G401 (cell line): ENCODE measurements at regions not wholly inside any gene's neighbourhood (a gene's known extent, or its start where the extent isn't known, plus 50 kb on each side); places are given as distances from the start of the nearest gene placed in this dataset.
"Not testable (repeated sequence)": the region's sequence is repeated elsewhere in the genome, so short reads cannot be mapped to it uniquely, and the experiment has no call there.

ENCODE experiments used
- DNase-seq: peaks from one replicate; pipeline ENCODE4 v3.0.0-alpha.2; 2015; ENCODE audit warnings: low spot score
- in situ Hi-C: cut with HindIII; loops from 2 replicates; pipeline ENCODE4 v1.10.0; 2016; ENCODE audit warnings: low sequenced_read_pairs, mixed read lengths

DNA sequence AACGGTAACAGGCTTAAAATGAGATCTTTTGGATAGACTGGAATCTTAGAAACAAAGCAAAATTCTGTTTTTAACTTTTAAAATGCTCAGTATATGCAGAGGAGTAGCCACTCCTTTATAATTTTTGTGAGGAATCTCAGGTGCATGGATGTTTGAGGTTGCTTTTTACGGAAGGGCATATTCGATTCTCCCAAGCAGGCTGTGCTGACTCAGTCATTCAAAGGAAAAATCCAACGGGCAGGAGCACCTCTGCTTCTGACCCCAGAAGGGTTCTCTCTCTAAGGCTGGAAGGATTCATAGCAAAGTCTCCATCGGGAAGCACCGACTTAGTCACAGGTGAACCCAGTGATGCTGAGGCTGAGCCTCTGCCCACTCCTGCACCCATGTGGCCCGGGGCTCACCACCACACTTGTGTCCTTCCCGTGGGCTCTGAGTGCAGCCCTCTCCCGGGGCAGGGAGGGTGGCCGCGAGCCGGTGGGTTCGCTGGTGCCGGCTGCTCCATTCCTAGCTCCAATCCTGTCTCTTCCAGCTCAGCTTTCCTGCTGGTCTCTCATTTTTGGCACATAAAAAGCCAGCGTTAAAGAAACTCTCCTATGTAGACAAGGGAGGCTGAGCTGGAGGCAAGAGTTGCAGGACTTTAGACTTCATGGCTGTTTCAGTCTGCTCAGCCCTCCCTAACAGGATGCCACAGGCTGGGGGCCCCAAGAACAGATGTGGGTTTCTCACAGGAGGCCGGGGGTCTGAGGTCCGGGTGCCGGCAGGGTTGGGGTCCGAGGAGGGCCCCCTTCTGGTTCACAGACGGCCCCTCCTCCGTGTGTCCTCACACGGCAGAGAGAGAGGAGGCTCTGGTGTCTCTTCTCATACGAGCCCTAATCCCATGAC is 135.6 kb upstream of the LPCAT1 start:
- no peak for DNase-seq
- in situ Hi-C loops: no loop called here

DNA sequence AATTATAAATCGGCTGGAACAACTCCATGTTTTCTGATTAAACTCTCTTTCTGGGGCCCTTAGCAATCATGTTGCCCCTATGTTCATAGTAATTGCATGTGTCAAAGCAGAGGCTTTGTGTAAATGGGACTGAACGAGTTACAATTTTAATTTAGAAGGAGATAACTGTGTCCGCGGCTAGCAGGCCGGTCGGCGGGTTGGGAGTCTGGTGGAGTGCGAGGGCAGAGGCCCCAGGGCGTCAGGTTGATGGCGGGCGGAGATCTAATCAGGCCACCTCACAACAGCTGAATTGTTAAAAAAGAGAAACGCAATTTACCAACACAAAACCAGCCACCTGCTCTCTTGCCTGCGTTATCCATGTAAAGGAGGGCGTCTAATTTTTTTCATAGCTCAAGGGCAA is 134.9 kb upstream of the LPCAT1 start:
- in situ Hi-C loops: no loop called here
- DNase-seq: no peak

- in situ Hi-C loops: no loop called here
- no peak for DNase-seq
Observed at GRCh38 chr5:1657161-1657741, 133.5 kb upstream of the LPCAT1 start.

DNA sequence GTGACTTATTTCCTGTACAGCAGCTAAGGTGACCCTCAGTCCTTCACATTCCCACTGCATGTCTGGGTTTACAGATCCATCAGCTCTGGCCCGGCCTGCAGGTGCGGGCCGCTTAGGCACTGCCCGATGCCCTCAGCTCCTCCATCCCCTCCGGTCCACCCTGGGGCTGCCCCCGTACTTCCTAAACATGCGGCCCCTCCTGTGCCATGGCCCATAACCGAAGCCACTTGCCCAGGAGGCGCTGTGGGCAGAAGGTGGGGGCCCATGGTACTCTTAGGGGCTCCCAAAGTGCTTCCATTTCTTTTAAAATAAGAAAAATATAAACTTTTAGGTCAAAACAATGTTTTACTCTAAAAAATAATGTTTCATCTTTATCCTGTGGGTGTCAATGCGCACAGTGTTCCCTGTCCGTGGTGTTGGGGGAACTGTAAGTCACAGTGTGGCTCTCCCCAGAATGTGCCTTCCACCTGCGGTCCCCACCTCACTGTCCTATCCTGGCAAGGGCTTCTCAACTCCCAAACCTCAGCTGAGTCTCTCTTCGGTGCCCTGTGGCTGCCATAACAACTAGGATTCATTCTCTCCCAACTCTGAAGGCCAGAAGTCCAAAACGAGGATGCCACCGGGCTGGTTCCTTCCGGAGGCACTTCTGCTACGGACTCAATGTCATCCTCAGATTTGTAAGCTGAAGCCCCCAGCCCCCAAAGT is 132.7 kb upstream of the LPCAT1 start:
- in situ Hi-C loops: no loop called here
- DNase-seq: no peak

- DNase-seq: no peak
- in situ Hi-C loops: no loop called here
Observed at GRCh38 chr5:1655496-1656270, 131.9 kb upstream of the LPCAT1 start.

DNA sequence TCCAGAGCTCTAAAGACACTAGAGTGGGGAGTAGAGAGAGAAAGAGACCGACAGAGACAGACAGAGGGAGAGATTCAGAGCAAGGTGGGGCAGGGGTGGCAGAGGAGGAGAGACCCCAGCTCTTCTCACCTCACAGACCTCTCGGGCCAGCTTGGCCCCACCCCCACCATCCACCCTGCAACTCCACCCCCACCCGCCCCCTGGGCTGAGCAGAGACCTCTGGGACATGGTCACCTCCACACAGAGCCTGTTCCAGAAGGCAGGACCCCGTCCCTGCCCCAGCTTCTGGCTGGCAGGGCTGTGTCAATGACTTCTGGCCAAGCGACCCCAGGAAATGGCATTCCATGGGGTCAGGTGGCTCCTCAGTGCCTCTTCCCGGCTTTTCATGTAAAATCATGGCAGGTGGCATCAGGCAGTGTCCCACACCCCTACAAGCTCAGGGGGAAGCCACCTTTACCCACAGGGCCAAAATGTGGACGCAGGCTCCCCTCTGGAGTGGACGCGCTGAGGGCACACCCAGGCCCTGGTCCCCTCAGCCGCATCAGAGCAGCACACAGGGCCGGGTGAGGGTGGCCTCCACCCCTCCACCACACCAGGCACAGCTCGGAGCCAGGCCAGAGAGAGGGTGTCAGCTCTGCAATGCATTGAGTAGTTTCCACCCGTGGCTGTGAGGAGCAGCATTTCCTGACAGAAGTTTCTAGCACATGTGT is 131.2 kb upstream of the LPCAT1 start:
- in situ Hi-C loops: no loop called here
- no peak for DNase-seq

- DNase-seq, in situ Hi-C loops: not testable (repeated sequence)
Observed at GRCh38 chr5:1653698-1654651, 130.2 kb upstream of the LPCAT1 start.

- in situ Hi-C loops: no loop called here
- DNase-seq: no peak
Observed at GRCh38 chr5:1652873-1653697, 129.3 kb upstream of the LPCAT1 start.

DNA sequence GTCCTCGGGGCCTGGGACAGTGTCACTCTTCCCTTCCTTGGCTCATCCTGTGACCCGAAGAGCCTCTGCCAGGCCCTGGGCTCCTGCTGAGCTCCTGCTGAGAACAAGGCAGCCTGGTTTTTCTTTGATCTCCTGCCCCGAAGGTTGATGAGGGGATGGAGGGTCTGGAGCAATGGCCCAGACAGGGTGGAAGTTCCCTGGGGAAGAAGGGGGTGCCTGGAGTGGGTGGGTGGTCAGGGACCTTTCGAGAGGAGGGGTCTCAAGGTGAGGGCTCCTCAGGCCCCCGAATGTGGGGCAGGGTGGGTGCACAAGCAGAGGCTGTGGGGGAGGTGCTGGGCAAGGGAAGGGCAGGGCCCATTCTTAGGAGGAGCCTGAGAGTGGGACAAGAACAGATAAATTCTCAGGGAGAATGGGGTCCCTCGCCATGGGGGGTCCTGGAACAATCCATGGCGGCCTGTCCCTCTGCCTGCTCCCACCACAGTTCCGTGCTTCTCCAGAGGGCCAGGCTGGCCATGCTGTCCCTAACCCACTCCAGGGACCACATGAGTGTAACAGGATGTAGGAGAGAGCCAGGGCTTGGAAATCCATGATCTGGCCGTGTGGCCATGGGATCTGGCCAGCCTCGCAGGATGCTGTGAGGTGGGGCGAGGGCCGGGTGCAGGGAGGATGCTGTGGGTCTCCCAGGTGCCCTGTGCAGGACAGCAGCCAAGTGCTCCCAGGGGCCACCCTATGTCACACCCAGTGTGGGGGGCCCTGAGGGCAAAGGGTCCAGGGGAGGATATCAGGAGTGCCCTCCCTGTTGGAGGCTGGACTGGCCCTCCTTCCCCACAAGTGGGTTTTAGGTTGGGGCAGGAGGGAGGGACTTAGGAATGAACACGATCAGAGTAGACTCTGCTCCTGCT is 128.5 kb upstream of the LPCAT1 start:
- in situ Hi-C loops: no loop called here
- DNase-seq: no peak

GRCh38 chr5:1651250-1651649 is 127.5 kb upstream of the LPCAT1 start:
- no peak for DNase-seq
- in situ Hi-C loops: no loop called here

- in situ Hi-C loops: no loop called here
- DNase-seq: no peak
Observed at GRCh38 chr5:1649554-1649953, 125.8 kb upstream of the LPCAT1 start.

- in situ Hi-C loops: no loop called here
- DNase-seq: no peak
Observed at GRCh38 chr5:1648806-1649205, 125.0 kb upstream of the LPCAT1 start.

DNA sequence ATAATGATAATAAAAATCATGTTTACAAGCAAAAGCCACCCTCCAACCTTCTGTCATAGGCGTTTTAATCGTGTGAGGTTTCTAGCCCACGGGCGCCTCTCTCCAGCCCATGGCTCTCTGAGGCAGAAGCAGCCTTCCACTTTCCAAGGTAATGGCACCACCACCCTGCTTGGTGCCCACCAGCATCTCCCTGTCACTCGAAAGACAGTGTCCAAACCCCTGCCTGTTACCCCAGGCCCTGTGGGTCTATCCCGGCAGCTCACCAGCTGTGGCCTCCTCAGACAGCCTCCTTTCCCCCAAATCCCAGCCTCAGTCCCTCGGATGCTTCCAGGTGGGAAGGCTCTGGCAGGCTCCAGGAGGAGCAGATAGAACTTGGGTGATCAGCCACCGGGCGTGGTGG is 123.8 kb upstream of the LPCAT1 start:
- DNase-seq: no peak
- in situ Hi-C loops: no loop called here

DNA sequence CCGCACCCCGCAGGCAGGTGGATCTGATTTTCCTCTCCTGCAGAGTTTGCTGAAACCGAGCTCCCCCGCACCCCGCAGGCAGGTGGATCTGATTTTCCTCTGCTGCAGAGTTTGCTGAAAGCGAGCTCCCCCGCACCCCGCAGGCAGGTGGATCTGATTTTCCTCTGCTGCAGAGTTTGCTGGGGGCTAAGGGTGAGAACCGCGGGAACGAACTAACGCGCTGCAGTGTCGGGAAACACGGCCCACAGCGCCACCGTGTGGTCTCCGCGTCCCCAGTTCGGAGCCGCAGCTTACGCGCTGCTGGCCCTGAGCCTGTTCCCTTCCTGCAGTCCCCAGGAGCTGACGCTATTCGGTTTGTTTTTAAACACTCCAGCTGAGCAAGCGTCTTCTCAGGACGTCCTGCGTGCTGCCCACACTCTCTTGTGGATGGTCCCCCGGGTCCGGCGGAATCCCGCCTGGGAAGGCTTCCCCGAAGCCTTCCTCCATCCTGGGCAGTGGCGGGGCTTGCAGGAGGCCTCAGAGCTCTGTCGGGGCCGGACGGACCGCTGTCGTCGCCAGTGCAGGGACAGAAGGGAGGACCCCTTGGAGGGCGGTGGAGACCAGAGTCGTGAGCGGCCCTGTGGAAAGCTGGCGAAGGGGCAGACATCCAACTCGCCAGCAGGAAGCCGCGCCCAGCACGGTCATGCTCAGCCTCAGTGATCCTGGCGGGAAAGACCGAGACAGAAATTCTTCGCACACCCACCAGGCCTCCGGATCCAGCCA is 121.2 kb upstream of the LPCAT1 start:
- DNase-seq: peak; percentile 86
- in situ Hi-C loops: no loop called here

GRCh38 chr5:1644393-1644809 is 120.6 kb upstream of the LPCAT1 start:
- DNase-seq, in situ Hi-C loops: not testable (repeated sequence)
